Activated effector memory CD4-positive, alpha-beta T cell treated with Interleukin-2 at 50 U/mL for 16 hours (primary cell): ENCODE measurements at regions not wholly inside any gene's neighbourhood (a gene's known extent, or its start where the extent isn't known, plus 50 kb on each side); places are given as distances from the start of the nearest gene placed in this dataset.

Experiments
- DNase-seq: peaks from one replicate; pipeline ENCODE4 v3.0.0-alpha.2; 2020

DNA sequence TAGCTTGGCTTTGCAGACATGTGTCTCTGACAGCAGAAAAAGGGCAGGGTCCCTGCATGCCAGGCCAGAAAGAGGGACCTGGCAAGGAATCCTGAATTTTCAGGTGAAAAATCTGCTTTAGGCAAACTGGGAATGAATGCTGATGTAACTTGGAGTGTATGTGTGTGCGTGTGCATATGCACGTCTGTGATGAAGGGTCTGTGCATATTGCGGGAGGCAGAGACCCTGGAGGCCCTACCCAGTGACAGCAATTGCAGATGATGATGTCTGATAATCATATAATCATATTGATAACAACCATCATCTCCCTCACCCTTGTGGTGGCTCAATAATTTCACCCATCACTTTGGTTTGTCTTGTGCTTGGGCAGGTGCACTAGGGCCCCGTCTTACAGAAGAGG lies 80.7 kb upstream of the SDK2 start:
- no peak for DNase-seq

DNA sequence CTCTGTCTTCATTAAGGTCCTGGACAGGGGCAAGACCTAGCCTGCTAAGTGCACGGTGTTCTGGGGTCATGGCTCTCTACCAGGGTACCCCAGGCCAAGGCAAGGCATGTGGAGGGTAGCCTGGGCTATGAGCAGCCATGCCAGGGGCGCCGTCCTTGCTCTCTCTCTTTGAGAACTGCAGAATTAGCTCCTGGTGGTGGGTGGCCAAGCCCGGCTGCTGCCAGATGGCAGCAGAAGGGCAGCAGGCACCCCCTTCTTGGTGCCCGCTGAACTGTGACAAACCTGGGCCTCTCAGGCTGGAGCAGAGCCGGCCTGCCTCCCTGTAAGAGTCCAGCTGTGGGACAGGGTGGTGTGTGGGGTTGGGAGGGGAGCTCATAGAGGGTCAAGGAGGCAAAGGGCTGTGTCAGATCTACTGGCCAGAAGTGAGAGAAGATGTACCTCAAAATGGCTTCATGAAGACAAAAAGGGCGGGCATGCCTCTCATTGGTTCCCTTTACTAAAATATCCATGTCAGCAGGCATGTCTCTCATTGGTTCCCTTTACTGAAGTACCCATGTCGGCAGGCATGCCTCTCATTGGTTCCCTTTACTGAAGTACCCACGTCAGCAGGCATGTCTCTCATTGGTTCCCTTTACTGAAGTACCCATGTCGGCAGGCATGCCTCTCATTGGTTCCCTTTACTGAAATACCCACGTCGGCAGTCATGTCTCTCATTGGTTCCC lies 81.7 kb upstream of the SDK2 start:
- no peak for DNase-seq

DNA sequence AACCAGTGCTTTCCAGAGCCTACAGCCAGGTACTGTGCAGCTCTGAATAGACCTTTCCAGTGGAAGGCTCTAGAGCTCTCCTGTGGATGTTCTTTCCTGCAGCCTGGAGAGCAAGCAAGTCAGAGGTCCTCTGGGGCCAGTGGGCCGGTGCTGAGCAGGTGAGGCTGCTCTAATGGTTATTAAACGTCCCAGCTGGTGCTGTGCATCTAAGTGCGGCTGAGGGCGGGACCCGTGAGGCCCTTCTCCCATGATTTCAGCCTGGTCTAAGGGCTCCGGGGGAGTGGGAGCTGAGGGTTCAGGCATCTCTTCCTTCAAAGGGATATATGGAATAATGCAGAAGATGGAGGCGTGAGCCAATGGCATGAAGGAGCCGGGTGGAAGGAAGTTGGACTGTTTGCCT lies 83.7 kb upstream of the SDK2 start:
- DNase-seq = no peak

DNA sequence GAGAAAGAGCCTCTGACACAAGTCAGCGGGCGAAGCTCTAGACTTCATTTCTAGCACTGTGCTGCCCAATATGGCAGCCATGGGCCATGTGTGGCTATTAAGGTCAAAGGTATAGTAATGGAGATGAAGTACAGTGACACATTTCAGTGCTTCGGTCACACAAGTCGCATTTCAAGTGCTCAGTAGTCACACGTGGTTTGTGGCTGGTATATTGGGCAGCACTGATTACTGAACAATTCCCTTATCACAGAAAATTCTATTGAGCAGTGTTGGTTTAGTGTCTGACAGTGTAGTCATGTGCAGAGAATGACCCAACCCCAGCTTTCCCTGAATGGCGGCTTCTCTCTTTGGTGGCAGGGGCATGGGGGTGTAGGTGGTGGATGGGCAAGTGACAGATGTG lies 84.9 kb upstream of the SDK2 start:
- no peak for DNase-seq

DNA sequence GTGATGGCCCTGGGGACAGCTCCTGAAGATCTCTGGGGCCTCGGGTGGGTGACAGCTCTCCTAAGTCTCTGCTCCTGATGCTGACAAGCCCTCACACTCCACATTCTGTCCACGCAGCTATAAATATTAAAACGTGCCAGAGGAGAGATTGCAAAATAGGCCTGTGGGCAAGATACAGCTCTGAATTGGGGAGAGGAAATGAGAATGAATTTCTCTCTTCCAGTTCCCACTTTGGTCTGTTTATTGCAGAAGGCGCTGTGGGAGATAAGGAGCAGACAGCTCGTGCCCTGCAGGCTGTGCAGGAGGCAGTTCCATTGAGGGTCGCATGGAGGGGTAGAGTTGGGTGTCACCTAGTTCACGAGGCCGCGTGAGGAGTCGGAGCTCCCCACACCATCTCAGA lies 87.5 kb upstream of the SDK2 start:
- DNase-seq = no peak

- no peak for DNase-seq
These were observed 89.3 kb upstream of the SDK2 start for GRCh38 chr17:73733517-73733916.

- no peak for DNase-seq
These were observed 91.0 kb upstream of the SDK2 start for GRCh38 chr17:73735245-73735644.

DNA sequence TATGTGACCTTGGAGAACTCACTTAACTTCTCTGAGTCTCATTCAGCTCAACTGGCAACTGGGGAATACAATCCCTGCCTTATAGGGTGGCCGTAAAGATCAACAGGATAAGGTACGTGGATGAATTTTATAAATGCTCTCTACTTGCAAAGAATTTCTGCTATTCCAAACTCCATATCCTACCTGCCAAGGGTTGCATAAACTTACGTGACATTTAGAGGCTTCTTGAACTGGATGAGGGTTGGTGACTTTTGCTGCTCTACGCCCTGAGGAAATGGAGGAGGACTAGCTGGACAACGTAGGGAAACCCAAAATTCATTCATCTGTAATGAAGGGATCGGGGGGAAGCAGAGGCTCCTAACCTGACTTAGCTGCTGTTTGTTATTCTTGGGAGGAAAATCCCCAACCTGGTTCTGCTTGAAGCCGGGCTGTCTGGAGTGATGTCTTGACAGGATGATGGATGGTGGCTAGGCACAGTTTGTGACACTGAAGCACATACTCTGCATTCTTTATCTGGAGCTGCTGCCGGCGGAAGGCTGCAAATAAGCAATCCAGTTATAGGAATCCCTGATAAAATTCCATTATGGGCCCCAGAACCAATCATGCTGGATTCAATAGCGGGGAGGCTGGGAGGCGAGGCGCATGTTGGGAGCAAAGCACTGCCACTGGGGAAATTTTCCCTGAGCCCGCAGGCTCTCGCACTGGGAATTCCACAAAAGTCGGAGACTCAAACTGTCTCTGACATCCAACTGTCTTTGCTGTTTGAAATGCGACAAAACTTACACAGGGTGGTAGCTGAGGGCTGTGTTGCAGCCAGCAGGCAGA lies 94.7 kb upstream of the SDK2 start:
- DNase-seq = no peak

GRCh38 chr17:73740370-73740769 lies 96.1 kb upstream of the SDK2 start:
- DNase-seq = no peak

DNA sequence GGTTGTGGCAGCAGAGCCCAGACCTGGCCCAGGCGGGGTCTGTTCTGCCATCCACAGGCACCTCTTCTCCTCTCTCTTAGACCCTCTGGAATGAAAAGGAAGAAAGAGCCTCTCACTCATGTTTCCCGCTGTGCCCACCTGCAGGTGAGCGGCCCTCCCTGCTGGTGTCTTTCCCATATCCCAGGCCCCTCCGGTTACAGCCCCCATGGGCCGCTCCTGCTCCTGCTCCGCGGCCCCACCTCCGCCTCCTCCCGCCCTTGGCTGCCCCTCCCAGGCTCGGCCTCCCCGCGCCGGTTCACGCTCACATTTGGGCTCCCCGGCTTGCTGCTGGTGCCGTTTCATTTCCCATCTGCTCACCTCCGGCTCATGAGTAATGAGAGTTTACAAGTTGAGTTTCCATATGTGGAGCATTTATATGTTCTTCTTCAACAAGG lies 98.7 kb upstream of the SDK2 start:
- no peak for DNase-seq

DNA sequence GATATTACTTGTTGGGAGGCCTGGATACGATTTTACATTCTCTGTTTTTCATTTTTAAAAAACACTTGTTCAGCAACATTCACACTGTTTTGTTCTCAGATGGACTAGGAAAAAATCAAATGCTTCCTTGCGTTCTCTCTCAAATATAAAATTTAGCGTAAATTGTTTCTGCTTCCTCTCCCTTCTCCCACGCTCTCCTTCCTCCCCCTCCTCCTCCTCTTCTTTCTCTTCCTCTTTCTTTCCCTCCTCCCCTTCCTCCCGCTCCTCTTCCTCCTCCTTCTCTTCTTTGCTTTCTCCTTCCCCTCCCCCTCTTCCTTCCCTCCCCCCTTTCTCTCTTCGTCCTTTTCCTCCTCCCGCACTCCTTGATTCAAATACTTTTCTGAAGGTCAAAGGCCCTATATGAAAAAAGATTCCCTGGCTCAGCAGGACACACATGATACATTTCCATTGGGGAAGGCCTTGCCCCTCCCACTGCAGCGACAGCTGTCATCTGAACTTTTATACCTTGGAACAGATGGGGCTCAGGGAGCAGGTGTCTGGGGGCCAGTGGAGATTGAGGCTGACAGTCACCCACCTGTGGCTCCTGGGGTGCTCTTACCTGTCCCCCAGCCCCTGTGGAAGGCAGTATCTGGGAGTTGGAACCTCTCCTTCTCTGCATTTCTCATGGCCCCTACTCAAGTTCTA lies 99.4 kb upstream of the SDK2 start:
- DNase-seq = no peak

DNA sequence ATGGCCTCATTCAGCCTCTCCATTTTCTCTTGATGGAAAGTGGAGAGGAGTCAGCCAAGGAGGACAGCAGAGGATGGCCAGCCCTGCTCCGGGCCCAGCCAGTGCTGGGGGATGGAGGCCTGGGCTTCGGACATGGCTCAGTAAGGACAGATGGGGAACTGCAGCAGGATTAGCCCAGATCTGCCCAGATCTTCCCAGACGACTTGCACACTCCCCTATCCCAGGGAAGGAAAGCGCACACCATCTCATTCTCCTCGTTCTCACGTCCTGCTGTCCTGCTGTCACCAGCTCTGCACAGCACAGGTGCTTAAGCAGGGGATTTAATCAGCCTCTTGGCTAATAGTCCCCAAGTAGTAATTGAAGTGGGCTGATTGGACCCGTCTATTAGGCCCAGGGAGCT lies 100.2 kb upstream of the SDK2 start:
- no peak for DNase-seq

DNA sequence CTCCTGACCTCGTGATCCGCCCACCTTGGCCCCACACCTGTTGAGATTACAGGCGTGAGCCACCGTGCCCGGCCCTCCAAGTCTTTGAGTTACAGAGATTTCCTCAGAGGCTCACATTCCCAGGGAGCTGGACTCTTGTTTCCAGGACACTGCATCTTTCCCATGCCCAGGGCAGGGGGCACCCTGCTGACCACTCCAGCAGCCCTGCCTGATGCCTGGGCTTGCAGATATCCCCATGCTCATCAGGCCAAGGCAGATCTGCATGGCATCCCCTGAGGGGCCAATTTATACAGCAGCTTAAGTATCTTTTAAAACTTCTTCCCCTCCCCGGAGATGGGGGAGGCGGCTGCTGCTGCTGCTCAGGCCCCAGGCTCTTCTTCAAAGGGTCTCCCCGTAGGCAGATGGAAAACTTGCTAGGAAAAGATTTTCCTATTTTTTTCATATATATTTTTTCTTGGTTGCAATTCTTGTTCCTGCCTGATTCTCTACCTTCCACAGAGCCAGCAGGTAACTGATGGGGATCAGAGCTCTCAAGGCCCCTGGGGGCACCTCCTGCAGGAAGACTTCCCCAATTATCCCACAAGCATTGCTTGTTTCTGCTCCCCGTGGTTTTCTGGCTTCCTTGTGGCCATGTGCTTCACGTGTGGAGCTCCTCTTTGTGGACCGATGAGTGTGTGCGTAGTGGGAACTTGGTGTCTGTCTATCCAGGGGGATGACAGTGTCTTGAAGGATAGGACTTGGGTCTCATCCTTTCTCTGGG lies 102.2 kb upstream of the SDK2 start:
- no peak for DNase-seq

- DNase-seq = no peak
These were observed 103.2 kb upstream of the SDK2 start for GRCh38 chr17:73747221-73748002.

GRCh38 chr17:73748508-73748907 lies 104.3 kb upstream of the SDK2 start:
- DNase-seq = no peak

DNA sequence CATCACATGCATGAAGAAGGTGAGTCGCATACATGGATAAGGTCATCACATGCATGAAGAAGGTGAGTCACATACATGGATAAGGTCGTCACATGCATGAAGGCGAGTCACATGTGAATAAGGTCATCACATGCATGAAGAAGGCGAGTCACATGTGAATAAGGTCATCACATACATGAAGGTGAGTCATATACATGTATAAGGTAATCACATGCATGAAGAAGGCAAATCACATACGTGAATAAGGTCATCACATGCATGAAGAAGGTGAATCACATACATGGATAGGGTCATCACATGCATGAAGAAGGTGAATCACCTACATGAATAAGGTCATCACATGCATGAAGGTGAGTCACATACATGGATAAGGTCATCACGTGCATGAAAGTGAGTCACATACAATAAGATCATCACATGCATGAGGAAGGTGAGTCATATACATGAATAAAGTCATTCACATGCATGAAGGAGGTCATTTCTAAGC lies 105.1 kb upstream of the SDK2 start:
- DNase-seq = no peak

DNA sequence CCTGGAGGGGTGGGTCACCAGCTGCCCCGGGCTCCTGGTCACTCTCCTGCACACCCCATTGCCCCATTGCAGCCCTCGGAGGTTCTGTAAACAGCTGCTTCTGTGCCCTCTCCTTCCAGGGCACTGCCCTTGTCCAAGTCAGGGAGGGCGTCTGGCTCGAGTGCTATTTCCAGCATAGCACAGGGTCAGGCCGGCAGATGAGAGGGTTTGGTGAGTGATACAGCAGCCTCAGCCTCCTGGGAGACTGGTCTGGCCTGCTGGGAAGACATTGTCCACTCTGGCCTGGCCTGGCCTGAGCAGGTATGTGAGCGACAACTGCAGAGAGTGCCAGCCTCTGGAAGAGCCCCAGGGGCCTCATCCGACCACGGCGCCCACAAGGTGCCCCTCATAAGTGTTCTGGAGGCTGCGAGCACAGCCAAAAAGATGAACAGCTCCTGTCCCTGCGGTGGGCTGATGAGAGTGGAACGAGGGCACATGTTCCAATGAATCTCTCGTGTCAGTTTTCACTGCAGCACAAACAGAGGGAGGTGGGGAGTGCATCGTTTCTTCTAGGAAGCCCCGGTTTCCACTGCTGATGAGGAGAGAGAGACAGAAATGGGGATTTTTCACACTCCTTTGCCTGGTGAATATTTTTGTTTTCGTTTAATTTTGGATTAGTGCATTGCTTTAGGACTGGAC lies 105.8 kb upstream of the SDK2 start:
- DNase-seq = no peak

- no peak for DNase-seq
These were observed 106.7 kb upstream of the SDK2 start for GRCh38 chr17:73750975-73751374.

DNA sequence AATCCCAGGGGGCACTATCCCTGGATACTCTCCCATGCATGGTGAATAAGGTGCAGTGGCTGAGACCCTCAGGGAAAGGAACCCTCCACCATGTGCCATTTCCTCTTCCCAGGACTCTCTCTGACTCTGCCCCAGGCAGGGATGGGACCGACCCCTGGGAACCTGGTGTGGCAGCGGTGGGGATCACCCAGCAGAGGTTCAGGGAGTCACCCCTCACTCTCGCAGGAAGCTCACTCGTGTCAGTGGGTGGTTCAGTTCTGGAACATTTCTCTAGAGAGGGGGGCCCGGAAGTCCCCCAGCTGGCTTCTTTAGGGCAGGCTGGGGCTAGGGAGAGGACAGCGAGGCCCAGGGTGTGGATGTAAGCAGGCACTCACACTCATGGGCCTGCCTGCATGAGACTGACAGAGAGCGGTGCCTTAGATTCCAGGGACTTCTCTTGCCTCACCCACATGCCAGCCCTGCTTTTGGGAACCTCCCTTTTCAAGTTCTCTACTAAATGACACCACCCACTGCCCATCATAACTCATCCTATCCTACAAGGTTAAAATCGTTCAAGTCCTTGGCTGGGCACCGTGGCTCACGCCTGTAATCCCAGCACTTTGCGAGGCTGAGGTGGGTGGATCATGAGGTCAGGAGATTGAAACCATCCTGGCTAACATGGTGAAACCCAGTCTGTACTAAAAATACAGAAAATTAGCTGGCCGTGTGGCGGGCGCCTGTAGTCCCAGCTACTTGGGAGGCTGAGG lies 109.7 kb upstream of the SDK2 start:
- no peak for DNase-seq

DNA sequence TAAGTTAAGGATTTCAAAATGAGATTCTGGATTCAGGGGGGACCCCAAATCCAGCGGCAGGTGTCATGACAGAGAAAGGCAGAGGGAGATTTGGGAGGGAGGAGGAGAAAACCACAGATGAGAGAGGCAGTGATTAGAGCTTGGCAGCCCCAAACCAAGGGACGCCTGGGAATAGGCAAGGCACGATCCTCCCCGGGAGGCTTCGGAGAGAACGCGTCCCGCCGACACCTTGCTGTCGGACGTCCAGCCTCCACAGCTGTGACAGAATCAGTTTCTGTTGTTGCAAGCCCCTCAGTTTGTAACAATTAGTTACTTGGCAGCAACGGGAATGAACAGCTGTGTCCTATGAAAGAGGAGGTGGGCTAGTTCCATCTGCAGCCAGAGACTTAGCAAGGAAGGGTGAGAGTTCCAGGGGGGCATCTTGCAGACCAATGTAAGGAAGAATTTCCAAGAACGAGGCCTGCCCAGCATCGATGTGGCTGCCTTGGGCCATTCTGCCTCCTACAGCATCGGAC lies 110.7 kb upstream of the SDK2 start:
- no peak for DNase-seq

DNA sequence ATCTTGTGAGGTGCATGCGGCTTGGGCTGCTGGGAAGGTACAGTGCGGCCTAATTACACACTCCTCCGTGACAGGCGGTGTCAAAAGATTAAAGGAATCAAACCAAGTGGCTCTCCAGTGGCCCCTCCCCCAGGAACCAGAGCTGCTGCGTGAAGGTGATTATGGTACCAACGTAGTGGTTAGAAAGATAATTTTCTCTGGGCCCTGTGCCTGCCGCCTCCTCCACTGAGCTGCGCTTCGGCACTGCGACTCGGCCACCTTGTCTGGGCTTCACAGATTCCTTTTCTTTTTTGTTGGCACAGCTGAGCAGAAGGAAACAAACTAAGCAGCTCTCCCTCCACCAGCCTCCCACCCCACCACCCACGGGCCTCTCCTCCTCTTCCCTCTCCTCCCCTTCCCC lies 113.2 kb upstream of the SDK2 start:
- DNase-seq = no peak
